HG03045 (cell line): ENCODE measurements at regions not wholly inside any gene's neighbourhood (a gene's known extent, or its start where the extent isn't known, plus 50 kb on each side); places are given as distances from the start of the nearest gene placed in this dataset.

Experiments
- ATAC-seq: cut with Tn5 transposase; IDR thresholded peaks from one replicate; pipeline ENCODE4 v1.9.1; 2021; ENCODE audit warnings: mild to moderate bottlenecking, moderate library complexity; ENCODE audit not compliant: unreplicated experiment

DNA sequence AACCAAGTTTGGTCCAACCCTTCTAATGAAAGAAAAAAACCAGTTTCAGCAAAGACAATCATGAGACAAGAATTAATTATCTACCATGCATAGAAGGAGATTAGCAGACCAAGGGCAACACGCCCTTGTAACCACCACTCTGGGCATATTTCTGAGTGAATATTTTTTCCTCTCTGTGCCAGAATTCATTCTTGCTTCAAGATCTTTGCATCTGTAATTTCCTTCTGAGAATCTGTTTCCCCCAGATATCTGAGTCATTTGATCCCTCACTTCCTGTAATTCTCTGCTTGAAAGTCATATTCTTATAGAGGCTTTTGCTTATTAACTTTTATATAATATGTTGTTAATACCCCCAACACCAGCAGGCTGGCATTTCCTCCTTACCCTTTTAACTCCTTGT is 243.7 kb downstream of the SLC16A7 start:
- no peak for ATAC-seq

DNA sequence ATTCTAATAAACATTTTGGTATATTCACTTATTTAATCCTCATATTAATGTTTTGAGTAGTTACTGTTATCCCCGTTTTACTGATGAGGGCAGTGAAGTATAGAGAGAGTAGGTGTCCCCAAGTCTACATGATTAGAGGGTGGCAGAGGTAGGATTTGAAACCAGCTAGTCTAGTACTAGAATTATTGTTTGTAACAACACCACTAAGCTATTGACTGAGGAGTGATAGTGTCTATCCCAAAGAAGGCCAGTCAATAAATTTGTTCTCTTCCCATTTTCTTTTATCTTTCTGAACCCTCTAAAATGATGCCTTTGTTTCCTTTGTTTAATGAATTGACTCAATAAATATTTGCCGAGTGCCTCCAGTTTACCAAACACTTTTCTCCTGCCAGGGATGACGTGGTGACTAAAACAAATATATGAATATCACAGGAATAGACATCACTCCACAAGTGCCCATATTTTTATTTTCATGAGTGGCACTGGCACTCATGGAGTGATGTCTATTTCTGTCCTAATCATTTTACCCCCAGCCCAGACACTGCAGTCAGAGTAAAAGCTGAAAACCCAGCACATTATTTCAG is 247.5 kb downstream of the SLC16A7 start:
- no peak for ATAC-seq

DNA sequence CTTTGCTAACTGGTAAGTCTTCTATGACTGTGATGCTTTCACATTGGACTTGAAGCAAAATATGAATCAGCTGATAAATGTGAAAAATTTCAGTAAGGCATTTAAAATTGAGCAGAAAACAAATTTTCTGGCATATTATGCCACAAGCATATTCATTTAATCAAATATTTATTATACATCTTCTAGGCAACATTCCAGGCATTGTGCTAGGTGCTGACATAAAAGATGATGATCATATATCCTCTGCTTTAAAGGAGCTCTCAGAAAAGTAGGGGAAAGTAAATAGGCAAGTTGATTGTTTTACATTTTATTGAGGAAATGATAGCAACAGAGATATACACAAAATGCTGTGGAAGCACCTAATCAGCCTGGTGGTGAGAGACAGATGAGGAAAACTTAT is 248.9 kb downstream of the SLC16A7 start:
- ATAC-seq = no peak

DNA sequence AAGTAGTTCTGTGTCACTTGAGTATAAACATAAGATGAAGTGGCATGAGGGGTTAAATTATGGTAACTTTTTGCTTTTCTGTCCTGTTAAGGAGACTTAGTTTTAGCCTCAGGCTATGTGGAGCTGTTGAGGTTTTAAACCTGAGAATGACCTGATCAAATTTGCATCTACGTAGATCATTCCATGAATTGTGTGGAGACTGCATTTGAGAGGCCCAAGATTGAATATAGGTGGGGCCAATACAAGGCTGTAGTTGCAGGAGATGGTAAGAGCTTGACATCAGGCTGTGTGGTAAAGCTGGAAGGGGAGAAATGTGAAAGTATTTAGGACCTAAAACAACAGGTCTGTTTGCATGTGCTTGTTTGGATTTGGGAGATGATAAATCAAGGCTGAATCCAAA is 249.5 kb downstream of the SLC16A7 start:
- no peak for ATAC-seq

DNA sequence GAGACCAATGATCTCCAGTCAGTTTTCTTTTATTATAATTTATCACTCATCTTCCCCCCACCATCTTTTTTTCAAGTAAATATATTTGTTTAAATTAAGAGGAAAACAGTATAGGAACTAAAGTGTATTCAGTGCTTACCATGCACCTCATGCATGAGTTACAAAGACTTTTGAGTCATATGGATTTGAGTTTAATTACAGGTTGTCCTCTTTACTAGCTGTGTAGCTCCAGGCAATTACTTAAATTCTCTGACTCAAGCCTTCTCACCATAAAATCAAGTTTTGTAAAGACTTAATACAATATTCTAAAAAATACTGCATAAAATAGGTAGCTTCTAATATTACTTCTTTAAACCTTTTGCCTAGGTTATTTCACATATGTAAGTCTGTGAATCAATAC is 251.3 kb downstream of the SLC16A7 start:
- no peak for ATAC-seq

DNA sequence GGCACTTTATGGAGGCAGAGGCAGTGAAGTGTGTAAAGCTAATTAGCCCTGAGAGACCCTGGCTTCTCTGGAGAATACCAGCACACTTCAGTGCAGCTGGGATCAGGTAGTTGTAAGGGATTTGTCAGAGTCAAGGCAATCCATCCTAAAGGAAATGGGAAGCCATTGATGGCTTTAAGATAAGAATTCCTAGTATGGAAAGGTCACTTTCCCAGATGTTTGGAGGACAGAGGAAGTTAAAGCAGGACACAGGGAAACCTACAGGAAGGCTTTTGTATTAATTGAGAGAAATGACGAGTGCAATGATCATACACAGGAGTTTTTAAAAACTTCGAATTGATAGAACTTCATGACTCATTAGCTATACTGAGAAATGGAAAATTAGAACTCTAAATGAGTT is 254.4 kb downstream of the SLC16A7 start:
- ATAC-seq = no peak

DNA sequence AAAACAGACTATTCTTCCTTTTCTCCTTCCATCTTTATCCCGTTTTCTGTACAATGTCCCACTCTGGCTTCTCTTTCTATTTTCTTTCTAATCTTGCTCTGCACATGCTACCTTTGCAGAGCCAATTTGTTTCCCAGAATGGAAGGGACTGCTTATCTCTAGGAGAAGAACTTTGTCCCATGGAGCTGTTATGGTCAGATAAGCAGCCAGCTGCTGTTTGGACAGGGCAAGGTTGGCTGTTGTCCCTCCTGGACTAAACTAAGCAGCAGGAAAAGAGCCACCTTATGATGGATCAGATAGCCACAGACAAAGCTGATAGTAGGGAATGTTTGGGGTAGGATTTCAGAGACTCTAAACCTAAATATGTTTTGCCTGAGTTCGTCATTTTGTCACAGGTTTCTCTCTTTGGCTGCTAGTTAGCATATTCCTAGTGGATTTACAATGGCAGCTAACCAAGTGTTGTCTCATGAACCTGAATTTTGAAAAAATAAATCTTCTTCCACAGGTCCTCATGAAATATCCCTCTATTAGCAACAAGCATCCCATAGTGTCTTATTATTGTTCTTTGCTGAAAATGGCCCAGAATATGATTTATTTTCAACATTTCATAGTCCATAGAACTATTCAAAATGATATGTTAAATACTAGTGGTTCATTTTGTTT is 262.8 kb downstream of the SLC16A7 start:
- ATAC-seq = no peak

DNA sequence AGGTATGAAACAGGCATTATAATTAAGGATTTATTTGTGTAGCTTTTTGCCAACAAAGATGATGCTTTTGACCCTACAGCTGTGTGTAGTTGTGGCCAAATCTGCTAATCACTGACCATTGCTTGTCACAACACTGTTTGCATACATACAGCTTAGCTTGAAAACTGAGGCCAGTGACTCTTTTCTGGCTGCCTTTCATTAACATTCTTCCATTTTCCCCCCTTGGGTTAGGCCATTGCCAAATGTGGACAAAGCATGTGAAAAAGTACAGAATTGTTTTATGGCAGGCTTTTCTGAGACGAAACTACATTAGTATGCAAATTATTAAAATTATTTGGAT is 263.3 kb downstream of the SLC16A7 start:
- no peak for ATAC-seq

DNA sequence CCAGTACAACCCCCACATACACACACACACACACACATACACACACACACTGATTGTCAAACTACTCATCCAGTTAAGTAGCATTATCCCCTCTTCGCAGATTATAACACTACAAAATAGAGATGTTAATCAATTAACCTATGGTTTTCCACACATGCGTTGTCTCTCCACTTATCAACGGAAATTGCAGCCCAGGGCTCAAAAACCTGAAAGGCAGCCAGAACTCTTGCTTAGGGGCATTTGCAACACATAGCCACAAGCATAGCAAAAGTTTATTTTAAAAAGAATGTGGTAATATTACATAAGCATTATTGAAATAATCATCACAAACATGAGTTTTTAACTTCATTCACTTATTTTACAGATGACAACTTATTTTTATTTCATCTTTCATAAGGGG is 265.8 kb downstream of the SLC16A7 start:
- ATAC-seq = no peak

DNA sequence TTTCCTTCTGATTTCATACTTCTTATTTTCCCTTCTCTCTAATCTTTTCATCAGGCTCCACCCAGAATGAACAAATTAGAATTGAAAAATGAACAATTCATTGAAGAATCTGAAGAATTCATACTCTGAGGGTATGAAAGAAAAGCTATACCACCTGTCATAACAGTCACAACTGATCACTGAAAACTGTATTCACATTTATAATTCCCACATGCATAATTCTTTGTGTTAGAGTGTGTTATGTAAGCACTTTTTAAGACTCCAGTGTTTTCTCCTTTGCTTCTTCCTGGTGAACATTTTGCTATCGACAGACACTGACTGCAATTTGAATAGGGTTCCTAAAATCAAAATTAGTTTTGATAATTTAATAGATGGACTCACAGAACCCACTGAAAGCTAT is 271.2 kb downstream of the SLC16A7 start:
- ATAC-seq = no peak

DNA sequence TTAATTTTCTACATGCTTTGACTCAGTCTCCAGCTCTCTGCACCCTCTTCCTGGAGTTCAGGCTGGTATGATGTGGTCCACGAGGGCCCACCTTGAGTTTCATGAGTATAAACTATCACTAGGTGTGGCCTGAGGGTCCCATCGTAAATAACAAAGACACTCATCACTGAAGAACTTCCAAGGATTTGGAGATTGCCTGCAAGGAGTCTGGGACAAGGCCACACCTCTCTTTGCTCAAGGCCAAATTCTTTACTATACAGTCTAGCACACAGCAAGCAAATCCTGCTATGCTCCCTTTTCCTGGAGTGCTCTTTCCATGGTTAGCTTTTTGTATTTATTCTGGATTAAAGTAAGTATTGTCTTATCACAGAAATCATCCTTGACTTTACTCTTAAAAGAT is 271.9 kb downstream of the SLC16A7 start:
- no peak for ATAC-seq

DNA sequence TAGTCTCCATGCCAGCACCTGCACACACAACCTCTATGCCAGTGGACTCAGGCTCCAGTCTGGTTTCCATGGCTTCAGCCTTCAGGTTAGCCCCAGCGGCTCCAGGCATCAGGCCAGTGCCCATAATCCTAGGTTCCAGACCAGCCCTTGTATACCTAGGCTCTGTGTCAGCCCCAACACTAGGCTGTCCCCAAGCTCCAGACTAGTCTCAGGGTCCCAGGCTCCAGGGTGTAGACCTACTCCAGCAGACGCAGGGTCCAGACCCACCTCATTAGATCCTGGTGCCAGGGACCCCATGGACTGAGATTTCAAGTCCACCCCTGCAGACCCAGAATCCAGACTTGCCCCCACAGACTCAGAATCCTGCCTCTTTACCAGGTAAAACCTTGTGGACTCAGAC is 275.9 kb downstream of the SLC16A7 start:
- ATAC-seq = no peak

DNA sequence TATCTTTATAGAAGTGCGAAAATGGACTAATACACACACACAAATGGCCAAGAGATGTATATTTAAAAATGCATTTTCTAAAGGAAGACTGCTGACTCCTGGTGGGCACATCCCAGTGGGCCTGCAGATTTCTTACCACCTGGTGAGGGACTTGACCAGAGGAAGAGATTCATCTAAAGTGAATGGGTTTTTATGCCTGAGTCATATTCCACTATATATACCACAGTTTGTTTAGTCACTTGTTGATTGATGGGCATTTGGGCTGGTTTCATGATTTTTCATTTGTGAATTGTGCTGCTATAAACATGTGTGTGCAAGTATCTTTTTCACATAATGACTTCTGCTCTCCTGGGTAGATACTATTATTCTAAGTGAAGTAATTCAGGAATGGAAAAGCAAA is 277.3 kb downstream of the SLC16A7 start:
- no peak for ATAC-seq

DNA sequence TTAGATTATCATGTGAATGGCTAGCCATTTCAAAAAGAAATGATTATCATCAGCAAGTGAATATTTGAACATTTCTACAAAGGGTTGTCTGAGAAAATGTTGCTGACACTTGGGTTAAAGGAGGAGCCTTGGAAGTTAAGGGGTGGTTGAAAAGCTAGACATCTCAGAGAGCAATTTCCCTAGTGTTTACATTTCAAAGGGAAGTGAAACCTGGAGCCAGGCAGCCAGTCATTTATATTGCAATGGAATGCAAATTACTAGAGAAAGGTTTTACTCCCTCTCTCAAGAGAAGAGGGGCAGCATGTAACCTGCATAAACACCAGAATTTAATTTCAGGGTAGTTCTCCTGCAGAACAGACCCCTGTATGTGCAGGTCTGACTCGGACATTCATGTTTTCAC is 279.0 kb downstream of the SLC16A7 start:
- no peak for ATAC-seq

DNA sequence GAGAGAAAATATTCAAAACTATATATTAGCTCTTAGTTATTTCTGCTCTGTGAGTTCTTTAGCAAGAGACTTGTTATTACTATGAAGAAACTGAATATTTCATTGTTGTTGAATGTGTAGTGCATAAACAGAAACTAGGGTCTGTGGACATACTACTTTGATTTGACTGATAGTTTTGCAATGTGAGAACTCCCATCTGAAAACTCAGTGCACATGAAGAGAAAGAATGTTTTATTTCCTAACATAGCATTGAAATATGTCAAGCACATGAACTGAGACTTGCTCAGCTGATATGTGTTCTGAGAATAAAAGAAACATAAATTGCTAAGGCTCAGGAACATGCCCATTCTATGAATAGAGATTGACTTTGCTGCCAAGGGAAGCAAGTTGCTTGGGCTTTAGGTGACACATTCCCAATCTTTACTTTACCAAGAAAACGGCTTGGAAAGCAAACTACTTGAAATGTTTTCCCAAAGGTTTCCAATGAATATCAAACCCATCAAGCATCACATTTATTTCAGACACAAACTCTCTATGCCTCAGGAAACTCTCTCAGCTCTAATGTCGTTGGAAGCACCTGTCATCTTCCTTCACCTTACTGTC is 290.4 kb downstream of the SLC16A7 start:
- ATAC-seq = no peak

DNA sequence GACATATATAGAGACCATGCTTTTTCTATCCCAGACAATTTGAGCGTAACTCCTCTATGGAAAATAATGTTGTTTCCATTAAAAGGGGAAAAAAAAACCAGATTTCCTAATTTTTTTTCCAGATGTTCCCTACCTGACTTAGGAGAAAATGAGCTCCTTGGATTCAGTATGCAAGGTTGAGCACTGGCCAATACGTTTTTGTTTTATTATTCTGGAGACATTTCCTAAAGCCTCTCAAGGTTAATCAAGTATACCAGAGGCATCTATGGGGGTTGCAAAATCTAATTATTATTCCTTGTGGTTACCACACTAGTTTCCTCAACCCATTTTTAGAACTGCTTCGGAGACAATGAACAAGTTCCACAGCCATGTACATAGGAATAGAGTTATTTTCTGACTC is 291.3 kb downstream of the SLC16A7 start:
- no peak for ATAC-seq

DNA sequence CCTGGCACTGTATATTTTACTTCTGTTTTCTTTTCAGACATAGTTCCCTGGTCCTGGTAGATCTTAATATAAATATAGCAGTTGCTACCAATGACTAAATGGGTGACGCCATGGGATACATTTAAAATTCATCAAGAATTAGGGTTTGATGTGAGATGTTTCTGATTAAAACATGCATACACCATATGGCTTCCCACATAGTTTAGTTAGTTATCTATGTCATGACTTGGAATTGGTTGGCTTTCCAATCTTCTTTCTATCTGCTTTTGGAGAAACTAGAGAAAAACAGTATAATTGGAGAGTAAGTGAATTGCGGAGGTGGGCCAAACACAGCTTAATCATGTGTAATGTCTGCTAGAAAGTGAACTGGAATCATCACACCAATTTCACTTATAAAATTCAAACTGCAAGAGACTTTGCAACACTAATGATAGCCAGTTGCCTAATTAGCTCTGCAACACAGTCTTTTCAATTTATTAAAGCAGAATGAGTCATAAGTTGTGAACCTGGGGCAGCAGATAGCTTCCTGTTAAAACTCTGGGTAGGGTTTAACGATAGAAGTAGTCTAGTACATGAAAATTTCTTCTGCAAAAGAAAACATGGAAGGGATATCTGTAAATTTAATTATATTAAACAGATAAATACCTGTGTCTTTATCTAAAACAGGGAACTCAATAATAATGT is 295.2 kb downstream of the SLC16A7 start:
- no peak for ATAC-seq

DNA sequence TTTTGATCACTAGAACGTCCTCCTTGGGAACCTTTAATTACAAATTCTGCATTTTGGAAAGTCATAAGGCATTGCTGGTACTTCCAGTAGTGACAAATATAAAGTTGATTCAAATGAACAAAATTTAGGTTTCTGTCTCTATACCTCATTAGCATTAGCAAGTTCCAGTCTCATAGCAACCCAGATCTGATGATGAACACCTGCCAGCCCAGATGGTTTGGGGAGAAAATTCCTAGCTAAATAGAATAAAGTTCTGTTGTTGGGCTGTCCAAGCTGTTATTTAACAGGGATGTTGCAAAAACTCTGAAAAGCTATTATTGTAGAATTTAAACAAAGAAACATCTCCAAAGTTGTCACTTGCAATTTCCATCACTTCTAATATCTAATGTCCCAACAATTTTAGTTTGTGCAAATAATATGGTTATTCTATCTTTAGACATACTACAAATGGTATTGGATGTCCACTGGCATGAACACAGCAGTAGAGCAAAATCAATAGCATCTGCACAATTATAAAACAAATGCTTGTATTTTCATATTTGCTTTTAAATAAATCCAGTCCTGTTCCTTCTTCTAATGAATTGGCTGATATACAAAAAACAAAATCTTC is 299.4 kb downstream of the SLC16A7 start:
- ATAC-seq = no peak

DNA sequence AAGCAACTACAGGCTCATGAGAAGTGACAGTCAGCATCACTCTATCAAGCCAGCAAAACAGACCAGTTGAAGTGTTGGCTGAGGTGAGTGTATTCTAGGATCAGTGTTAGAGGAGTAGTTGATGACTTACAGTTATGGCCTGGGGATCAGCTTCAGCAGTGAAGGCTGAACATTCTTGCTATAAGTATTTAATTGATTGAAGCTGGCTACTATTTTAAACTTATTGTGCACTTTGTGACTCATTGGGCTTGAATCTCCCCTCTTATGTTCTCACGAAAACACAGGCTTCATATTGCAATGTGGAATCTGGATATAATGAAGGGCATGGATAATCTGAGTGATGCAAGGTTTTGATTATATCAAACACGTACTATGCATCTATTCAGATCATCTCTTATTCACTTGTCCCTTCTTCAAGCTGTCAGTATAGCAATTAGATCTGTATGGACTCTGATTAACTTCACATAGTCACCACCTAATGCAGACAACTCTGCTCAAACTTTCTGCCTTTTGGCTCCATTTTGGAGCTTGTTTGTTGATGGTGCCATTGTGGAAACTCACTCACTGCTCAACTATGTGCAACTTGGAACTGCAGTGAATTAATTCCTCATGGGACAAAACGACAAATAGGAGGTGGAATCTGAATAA is 309.2 kb downstream of the SLC16A7 start:
- ATAC-seq = no peak

DNA sequence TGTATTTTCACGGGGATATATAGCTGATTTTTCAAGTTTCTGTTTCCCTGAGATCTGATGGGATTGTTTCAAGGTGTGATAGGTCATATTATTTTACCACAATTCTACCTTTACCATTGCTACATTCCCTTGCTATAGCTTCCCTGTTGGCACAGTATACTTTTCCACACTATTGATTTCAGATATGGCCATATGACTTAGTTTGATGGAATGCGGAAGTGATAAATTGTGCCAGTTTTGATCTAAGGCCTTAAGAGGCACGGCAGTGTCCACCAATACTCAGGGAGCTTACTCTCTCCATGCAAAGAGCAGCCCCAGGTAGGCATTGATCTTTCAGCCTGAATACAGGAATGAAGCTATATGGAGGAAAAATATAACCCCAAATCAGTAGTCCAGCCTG is 315.7 kb downstream of the SLC16A7 start:
- no peak for ATAC-seq

DNA sequence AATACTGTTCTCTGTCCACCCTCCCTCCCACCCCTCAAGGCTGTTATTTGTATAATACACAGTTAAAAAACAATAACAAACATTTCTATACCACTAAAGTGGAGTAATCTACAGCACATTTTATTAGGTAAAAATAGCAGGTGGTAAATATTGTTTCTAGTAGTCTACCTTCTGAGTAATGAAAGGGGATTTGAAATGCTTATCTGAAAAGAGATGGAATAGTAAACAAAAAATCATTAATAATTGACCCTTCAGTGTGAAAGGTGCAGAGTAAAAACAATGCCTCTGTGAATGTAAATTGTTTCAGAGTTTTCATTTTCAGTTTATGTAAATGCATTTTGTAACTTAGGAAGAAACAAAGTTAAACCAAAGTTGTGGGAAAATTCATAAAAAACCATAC is 321.2 kb downstream of the SLC16A7 start:
- ATAC-seq = no peak
